ENCODE measurements at regions not wholly inside any gene's neighbourhood (a gene's known extent, or its start where the extent isn't known, plus 50 kb on each side); places are given as distances from the start of the nearest gene placed in this dataset.

GRCh38 chr3:164687902-164688301 lies 390.4 kb downstream of the SI start:
- TF ChIP-seq CTCF (IDR thresholded peaks at IDR 0.05) (no peak), ZFX (IDR thresholded peaks at IDR 0.05; ENCODE audit: borderline replicate concordance) (no peak)
